DMS153 treated with DMSO at 0.1 percent for 48 hours (cell line): ENCODE measurements at regions not wholly inside any gene's neighbourhood (a gene's known extent, or its start where the extent isn't known, plus 50 kb on each side); places are given as distances from the start of the nearest gene placed in this dataset.
"Not testable (repeated sequence)": the region's sequence is repeated elsewhere in the genome, so short reads cannot be mapped to it uniquely, and the experiment has no call there.

ENCODE experiments used
- DNase-seq: peaks from one replicate; lab custom pipeline; 2025; ENCODE audit not compliant: unreplicated experiment; lab: John Stamatoyannopoulos, UW

DNA sequence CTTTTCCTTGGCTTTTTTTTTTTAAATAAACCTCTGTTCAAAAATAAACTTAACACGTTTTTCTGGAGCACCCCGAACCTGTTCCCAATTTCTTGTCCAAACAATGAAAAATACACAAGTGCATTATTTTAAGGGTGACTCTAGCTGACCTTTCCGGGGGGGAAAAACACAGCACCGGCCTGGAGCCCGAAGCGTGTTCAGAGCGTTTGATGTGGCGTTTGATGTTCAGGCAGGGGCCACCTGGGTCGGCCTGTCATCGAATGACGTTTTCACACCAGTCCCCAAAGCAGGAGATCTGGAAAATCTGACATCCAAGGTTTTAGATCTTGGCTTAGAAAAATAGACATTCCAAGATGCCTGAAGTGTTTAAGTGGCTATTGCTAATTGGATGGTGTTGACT lies 282.1 kb downstream of the SHOX start:
- no peak for DNase-seq

- DNase-seq = not testable (repeated sequence)
These were observed 278.5 kb downstream of the SHOX start for GRCh38 chrX:909068-909467.

DNA sequence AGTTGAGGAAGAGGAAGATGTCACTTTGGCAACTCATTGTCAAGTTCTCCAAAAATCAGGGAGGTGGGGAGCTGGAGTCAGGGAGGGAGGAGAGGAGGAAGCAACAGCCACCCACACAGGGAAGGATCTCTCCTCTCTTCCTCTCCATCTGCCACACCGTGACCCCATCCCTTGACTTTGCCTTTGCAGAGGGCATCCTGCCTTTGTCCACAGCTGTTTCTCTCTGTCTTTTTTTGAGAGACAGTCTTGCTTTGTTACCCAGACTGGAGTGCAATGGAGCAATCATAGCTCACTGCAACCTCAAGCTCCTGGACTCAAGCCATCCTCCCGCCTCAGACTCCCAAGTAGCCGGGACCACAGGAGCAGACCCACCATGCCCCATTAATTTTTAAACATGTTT lies 276.0 kb downstream of the SHOX start:
- no peak for DNase-seq

GRCh38 chrX:905848-906566 lies 275.4 kb downstream of the SHOX start:
- no peak for DNase-seq

- DNase-seq = no peak
These were observed 272.5 kb downstream of the SHOX start for GRCh38 chrX:903116-903515.

- no peak for DNase-seq
These were observed 265.7 kb downstream of the SHOX start for GRCh38 chrX:896256-896655.

GRCh38 chrX:889966-890651 lies 259.5 kb downstream of the SHOX start:
- no peak for DNase-seq

DNA sequence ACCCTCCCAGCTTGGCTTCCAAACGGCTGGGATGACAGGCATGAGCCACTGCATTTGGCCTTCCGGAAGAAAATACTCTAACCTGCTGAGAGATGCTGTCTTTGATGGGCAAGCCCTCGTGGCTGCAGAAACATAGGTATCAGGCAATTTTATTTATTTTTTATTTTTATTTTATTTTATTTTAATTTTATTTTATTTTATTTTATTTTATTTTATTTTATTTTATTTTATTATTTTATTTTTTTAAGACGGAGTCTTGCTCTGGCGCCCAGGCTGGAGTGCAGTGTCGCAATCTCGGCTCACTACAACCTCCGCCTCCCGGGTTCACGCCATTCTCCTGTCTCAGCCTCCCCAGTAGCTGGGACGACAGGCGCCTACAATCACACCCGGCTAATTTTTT lies 257.1 kb downstream of the SHOX start:
- not testable (repeated sequence) for DNase-seq

DNA sequence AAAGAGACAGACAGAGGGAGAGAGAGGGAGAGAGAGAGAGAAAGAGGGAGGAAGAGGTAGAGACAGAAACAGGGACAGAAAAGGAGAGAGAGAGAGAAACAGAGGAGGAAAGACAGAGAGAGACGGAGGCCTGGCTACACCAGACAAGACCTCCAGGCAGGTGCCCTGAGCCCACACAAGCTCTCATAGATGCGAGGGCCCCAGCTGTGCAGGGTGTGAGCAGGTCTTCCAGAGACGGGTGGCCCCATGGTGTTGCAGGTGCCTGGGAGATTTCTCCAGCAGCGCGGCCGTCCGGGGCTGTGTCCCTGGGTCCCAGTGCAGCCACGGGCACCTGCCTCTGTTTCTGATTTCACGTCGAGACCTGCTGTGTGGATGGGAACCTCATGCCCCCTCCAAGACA lies 253.0 kb downstream of the SHOX start:
- no peak for DNase-seq

- DNase-seq = not testable (repeated sequence)
These were observed 249.4 kb downstream of the SHOX start for GRCh38 chrX:879756-880698.

DNA sequence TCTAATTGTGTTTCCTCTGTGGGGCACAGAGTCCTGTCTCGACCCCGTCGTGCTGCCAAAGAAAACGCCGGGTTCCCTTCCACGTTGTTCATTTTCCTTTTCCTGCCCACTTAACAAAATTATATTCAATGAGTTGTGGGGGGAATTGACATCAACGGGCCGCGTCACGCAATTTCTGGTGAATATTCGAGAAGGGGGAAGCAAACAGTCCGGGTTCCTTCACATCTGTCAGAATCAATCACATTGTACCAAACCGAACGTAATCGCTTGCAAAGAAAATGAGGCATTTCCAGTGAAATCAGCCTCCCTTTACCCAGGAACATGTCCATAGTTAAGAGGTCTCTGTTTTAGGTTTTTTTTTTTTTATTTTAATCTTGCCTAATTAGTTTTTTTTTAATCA lies 243.5 kb downstream of the SHOX start:
- no peak for DNase-seq

- no peak for DNase-seq
These were observed 242.4 kb downstream of the SHOX start for GRCh38 chrX:873016-873415.

DNA sequence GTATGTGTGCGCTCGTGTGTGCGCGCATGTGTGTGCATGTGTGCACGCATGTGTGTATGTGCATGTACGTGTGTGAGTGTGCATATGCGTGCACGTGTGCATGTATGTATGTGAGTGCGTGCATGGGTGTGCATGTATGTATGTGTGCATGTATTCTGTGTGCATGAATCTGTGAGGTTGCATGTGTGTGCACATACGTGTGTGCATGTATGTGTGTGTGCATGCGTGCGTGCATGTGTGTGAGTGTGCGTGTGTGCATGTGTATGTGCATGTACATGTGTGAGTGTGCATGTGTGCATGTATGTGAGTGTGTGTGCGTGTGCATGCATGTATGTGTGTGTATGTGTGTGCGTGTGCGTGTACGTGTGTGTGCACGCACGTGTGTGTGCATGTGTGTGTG lies 241.5 kb downstream of the SHOX start:
- no peak for DNase-seq

- DNase-seq = no peak
These were observed 241.0 kb downstream of the SHOX start for GRCh38 chrX:871626-872025.

GRCh38 chrX:867966-868647 lies 237.5 kb downstream of the SHOX start:
- DNase-seq = no peak

GRCh38 chrX:867502-867901 lies 236.9 kb downstream of the SHOX start:
- DNase-seq = no peak

- no peak for DNase-seq
These were observed 235.9 kb downstream of the SHOX start for GRCh38 chrX:866441-866990.

DNA sequence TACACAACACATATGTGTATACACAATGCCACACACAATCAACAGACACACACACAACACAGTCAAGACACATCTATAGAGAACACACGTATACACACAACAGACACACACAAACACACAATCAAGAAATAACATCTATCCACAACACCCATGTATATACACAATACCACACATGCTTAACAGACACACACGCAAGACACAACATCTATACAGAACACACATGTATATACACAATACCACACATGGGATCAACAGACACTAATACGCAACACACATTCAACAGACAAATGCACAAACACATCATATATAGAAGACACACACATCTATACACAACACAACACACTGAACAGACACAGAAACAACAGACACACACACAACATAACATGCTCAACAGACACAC lies 234.8 kb downstream of the SHOX start:
- DNase-seq = no peak

GRCh38 chrX:861921-862320 lies 231.3 kb downstream of the SHOX start:
- no peak for DNase-seq

- no peak for DNase-seq
These were observed 230.8 kb downstream of the SHOX start for GRCh38 chrX:861340-861890.

GRCh38 chrX:859329-859728 lies 228.7 kb downstream of the SHOX start:
- DNase-seq = no peak
